HG03159 (cell line): ENCODE measurements at regions not wholly inside any gene's neighbourhood (a gene's known extent, or its start where the extent isn't known, plus 50 kb on each side); places are given as distances from the start of the nearest gene placed in this dataset.

Source experiments
- ATAC-seq: cut with Tn5 transposase; IDR thresholded peaks from one replicate; pipeline ENCODE4 v1.9.1; 2021; ENCODE audit warnings: mild to moderate bottlenecking, moderate library complexity; ENCODE audit not compliant: unreplicated experiment

- ATAC-seq, result no peak
Observed at GRCh38 chr11:92317222-92317621, 92.6 kb downstream of the FAT3 start.

DNA sequence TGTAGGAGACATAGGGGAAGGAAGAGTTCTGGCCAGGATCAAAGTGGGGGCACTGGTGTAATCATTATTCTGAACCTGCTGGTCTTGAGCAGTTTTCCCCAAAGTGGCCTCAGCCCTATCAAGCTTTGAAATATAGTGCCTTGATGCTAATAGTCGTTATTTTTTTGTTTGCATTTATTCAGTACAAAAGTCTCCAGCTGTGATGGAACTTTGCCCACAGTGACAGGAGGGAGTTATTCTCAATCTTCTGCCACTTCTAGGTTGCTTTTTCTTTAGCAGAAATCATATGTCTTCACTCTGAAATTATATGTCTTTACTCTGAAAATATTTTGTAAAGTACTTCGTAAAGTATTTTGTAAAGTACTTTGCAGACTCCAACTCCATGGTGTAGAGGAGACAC lies 93.1 kb downstream of the FAT3 start:
- no peak for ATAC-seq

GRCh38 chr11:92322225-92322624 lies 97.6 kb downstream of the FAT3 start:
- ATAC-seq, result no peak

DNA sequence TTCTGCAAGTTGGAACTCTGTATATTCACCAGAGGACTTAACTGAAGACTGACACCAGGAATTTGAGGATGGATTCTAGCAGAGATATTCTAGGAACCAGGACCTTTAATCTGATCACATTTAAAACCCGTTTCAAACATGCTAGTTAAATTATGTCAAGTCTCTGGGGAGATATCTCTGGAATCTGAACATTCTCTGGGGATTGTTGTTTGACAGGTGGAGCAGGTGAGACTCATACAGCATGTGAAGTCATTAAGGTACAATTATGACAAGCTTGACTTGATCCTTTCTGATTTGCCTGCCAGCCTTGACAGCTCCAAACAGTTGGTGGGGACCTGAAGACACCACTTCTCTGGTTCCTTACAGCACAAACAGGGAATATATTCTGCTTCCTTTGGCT lies 100.3 kb downstream of the FAT3 start:
- ATAC-seq, result no peak

- ATAC-seq, result no peak
Observed at GRCh38 chr11:92325416-92325815, 100.8 kb downstream of the FAT3 start.

DNA sequence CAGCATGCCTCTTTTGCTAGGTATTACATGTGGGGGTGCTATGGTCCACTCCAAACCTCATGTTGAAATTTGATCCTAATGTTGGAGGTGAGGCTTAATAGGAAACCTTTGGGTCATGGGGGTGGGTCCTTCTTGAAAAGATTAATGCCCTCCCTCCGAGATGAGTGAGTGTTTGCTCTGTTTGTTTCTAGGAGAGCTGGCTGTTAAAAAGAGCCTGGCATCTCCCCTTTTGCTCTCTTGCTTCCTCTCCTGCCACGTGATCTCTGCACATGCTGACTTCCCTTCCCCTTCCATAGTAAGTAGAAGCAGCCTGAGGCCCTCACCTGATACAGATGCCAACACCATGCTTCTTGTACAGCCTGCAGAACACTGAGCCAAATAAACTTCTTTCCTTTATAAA lies 104.5 kb downstream of the FAT3 start:
- no peak for ATAC-seq

GRCh38 chr11:92329646-92330045 lies 105.0 kb downstream of the FAT3 start:
- no peak for ATAC-seq

DNA sequence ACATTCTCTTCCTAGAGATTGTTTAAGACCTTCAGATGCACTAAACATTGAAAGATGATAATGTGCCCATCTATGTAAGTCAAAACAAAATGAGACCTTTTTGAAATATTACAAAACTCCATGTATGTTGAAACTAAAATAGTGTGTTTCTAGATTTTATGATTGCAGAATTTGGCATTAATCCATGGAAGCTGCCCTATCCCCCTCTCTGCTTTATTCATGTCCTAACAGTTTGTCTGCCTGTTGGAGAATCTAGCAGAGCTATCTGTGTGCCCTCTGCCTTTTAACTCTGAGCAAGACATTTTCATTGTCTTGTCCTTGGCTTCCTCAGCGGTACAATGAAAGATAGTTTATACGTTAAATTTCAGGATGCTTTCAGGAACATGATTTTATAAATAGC lies 105.5 kb downstream of the FAT3 start:
- ATAC-seq, result no peak

GRCh38 chr11:92332986-92333385 lies 108.4 kb downstream of the FAT3 start:
- ATAC-seq, result no peak

- ATAC-seq, result no peak
Observed at GRCh38 chr11:92340839-92341238, 116.2 kb downstream of the FAT3 start.

GRCh38 chr11:92342034-92342720 lies 117.6 kb downstream of the FAT3 start:
- ATAC-seq, result no peak

- no peak for ATAC-seq
Observed at GRCh38 chr11:92342886-92343285, 118.3 kb downstream of the FAT3 start.

GRCh38 chr11:92346220-92346619 lies 121.6 kb downstream of the FAT3 start:
- no peak for ATAC-seq

- no peak for ATAC-seq
Observed at GRCh38 chr11:92347454-92347853, 122.8 kb downstream of the FAT3 start.

DNA sequence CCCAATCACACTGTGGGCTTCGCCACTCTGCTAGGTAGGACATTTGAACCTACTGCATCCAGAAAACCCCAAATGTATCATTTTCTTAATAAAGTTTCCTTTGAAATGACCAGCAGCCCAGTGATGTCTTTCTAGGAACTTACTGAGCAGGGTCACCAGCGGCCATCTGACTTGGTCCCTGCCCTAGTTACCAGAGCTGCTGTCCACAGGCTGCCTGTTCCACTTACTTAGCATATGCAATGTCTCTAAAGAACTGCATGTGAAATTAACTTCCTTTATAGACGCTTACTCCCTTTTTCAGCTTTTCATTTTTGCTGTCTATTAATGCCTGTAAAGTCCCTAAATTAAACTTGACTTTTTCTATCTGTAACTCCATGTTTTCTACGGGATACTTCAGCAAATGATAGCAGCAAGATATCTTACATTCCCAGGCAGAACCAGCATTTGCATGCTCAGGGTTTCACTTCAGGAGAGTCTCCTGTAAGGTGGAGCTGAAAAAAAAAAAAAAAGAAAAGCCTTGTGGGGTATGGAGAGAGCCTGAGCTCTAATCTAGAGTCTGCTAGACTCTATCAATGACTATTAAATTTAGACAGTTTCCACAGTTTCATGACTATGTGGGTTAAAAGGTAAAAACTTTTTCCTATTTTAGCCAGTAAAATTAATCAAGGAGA lies 125.0 kb downstream of the FAT3 start:
- ATAC-seq, result no peak

- ATAC-seq, result no peak
Observed at GRCh38 chr11:92357344-92357743, 132.7 kb downstream of the FAT3 start.

GRCh38 chr11:92357841-92358240 lies 133.2 kb downstream of the FAT3 start:
- no peak for ATAC-seq

DNA sequence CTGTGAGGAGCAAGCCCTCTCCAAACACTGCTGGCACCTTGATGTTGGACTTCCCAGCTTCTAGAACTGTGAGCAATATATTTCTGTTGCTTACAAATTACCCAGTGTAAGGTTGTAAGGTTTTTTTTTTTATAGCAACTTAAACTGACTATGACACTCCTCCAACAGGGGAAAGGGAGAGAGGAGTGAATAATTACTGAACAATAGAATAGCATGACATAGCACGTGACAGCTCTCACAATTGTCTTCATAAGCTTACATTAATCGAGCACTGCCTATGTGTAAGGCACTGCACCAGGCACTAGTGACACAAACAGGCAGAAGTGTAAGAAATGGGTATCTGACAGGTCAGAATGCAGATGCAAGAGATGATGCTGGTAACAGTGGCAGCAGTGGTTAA lies 136.9 kb downstream of the FAT3 start:
- no peak for ATAC-seq

DNA sequence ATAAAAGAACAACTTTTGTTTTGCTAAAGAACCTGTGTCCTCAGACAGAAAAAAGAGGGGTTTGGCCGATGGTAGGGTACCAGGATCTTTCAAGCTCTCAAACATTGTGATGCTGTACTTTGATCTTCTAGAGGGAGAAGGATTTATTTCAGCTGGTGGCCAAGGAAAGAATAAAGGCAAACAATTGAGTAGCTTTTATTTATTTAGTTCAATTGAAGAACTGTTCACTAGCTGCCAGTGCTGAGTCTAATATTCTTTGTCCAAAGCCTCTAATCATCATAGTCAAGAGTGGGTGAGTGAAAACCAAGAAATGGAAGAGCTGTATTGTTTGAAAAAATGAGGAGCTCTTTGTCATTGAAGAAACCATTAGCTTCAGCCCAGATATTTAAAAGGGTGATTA lies 138.4 kb downstream of the FAT3 start:
- no peak for ATAC-seq

- no peak for ATAC-seq
Observed at GRCh38 chr11:92364177-92364576, 139.6 kb downstream of the FAT3 start.

GRCh38 chr11:92376146-92376599 lies 151.6 kb downstream of the FAT3 start:
- no peak for ATAC-seq

DNA sequence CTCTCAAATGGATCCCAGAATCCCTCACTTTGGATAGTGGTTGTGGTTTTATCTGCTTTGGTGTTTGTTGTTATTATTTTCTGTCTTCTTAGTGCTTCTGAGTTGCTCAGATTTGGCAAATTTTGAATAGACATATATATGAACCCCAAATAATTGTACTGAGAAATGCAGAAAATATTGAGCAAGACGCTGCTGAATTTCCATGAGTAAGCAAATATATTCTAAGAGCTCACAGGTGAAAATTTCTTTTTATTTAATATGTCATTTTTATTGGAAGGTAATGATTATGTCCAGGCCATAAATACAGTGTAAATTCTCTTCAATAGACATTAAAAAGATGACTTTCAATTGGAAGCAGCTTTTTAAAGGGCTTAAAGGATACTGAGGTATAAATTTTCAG lies 152.1 kb downstream of the FAT3 start:
- no peak for ATAC-seq

DNA sequence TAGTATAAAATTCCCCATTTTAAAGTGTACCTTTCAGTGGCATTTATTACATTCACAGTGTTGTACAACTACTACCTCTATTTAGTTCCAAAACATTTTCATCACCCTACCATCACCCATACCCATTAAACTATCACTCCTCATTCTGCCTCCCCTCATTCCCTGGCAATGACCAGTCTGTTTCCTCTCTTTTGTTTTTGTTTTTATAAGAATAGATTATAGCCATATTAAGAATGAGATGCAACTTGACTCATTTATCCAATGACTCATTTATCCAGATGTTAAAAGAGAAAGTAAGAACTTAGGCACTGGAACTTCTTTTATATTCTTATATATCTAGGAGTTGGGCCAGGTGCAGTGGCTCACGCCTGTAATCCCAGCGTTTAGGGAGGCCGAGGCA lies 156.3 kb downstream of the FAT3 start:
- ATAC-seq, result no peak
